NB4 (cell line): ENCODE measurements at regions not wholly inside any gene's neighbourhood (a gene's known extent, or its start where the extent isn't known, plus 50 kb on each side); places are given as distances from the start of the nearest gene placed in this dataset.

ENCODE experiments used
- MYC ChIP-seq: IDR thresholded peaks from 2 replicates; pipeline ENCODE4 v1.6.1; 2011; ENCODE audit warnings: low read depth, low read length
- POLR2A ChIP-seq: IDR thresholded peaks from 2 replicates; pipeline ENCODE4 v1.6.1; 2011; ENCODE audit warnings: mild to moderate bottlenecking; ENCODE audit not compliant: insufficient read length; ENCODE audit errors: extremely low read depth
- TF ChIP-seq, protein P1 (sequence below): IDR thresholded peaks from one replicate; pipeline ENCODE4 v1.5.1; 2012; ENCODE audit warnings: low read depth, low read length
- TF ChIP-seq, protein P2 (sequence below): IDR thresholded peaks from 2 replicates; pipeline ENCODE4 v1.6.1; 2011; ENCODE audit warnings: low read depth, low read length

GRCh38 chr11:127711748-127712147 is 711.2 kb upstream of the KIRREL3 start:
- no peak for TF ChIP-seq POLR2A
- TF ChIP-seq, protein P1, sequence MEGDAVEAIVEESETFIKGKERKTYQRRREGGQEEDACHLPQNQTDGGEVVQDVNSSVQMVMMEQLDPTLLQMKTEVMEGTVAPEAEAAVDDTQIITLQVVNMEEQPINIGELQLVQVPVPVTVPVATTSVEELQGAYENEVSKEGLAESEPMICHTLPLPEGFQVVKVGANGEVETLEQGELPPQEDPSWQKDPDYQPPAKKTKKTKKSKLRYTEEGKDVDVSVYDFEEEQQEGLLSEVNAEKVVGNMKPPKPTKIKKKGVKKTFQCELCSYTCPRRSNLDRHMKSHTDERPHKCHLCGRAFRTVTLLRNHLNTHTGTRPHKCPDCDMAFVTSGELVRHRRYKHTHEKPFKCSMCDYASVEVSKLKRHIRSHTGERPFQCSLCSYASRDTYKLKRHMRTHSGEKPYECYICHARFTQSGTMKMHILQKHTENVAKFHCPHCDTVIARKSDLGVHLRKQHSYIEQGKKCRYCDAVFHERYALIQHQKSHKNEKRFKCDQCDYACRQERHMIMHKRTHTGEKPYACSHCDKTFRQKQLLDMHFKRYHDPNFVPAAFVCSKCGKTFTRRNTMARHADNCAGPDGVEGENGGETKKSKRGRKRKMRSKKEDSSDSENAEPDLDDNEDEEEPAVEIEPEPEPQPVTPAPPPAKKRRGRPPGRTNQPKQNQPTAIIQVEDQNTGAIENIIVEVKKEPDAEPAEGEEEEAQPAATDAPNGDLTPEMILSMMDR = no peak
- TF ChIP-seq MYC = no peak
- TF ChIP-seq, protein P2, sequence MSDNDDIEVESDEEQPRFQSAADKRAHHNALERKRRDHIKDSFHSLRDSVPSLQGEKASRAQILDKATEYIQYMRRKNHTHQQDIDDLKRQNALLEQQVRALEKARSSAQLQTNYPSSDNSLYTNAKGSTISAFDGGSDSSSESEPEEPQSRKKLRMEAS = no peak
